ENCODE measurements at regions not wholly inside any gene's neighbourhood (a gene's known extent, or its start where the extent isn't known, plus 50 kb on each side); places are given as distances from the start of the nearest gene placed in this dataset.

DNA sequence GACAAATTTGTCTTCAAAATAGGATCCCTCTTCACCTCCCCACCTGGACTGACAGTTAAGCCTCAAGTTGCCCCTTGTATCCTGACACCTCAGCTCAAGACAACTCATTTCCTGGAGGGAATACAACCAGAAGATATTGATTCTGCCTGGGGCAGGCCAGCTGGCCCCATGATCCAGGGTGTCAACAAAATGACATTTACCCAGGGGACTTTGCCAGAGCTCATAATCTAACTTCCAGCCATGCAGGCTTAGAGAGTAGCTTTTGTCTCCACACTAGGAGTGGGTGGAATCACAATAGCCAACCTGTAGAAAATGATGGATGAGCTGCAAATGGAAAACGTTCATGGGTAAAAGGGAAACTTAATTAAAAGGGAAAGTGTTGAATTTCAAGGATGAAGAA lies 220.1 kb upstream of the DPP10 start:
- in situ Hi-C loops (cut with MboI; ENCODE audit: low sequenced_read_pairs in 4 of 4), result no loop called here
- H3K9me3 ChIP-seq, result no peaks in the 10 kb centered on the region
- TF ChIP-seq CTCF (IDR thresholded peaks at IDR 0.05 in 4 of 5, conservative IDR thresholded peaks at IDR 0.05 in 1 of 5) (no peak), POLR2A (IDR thresholded peaks at IDR 0.05) (no peak)
- H3K27ac ChIP-seq, result no peak overlapping the region
- intact Hi-C loops (cut with DNase I; ENCODE audit: low total_unique reads), result no loop called here
- no peaks in the 10 kb centered on the region for H3K27me3 ChIP-seq
- ATAC-seq, result no peak
- no peaks in the 10 kb centered on the region for H3K4me1 ChIP-seq
- H3K36me3 ChIP-seq, result no peaks in the 10 kb centered on the region
- no peak for DNase-seq
- no peak overlapping the region for H3K4me3 ChIP-seq

DNA sequence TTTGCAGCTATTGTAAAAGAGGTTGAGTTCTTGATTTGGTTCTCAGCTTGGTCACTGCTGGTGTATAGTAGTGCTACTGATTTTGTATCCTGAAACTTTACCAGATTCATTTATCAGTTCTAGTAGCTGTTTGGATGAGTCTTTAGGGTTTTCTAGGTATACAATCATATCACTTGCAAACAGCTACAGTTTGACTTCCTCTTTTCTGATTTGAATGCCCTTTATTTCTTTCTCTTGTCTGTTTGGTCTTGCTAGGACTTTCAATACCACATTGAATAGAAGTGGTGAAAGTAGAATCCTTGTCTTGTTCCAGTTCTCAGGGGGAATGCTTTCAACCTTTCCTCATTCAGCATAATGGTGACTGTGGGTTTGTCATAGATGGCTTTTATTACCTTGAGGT lies 210.5 kb upstream of the DPP10 start:
- H3K27ac ChIP-seq, result no peak overlapping the region
- intact Hi-C loops (cut with DNase I; ENCODE audit: low total_unique reads), result no loop called here
- no peak overlapping the region for H3K4me3 ChIP-seq
- H3K9me3 ChIP-seq, result no peaks in the 10 kb centered on the region
- DNase-seq (no peak), ATAC-seq (no peak)
- TF ChIP-seq CTCF (IDR thresholded peaks at IDR 0.05 in 4 of 5, conservative IDR thresholded peaks at IDR 0.05 in 1 of 5), result no peak
- no peak for TF ChIP-seq POLR2A (IDR thresholded peaks at IDR 0.05)
- H3K4me1 ChIP-seq, result peaks cover 0 to under 1% of the 10 kb centered on the region in 2 donors
- no peaks in the 10 kb centered on the region for H3K27me3 ChIP-seq
- in situ Hi-C loops (cut with MboI; ENCODE audit: low sequenced_read_pairs in 4 of 4), result no loop called here
- no peaks in the 10 kb centered on the region for H3K36me3 ChIP-seq

- Histone ChIP-seq H3K4me3 (no peak overlapping the region), H3K9me3 (no peaks in the 10 kb centered on the region), H3K36me3 (no peaks in the 10 kb centered on the region), H3K27ac (no peak overlapping the region), H3K27me3 (no peaks in the 10 kb centered on the region), H3K4me1 (peaks cover 0 to 6% of the 10 kb centered on the region in 2 donors)
- TF ChIP-seq CTCF (IDR thresholded peaks at IDR 0.05 in 4 of 5, conservative IDR thresholded peaks at IDR 0.05 in 1 of 5) (no peak), POLR2A (IDR thresholded peaks at IDR 0.05) (no peak)
- ATAC-seq (no peak), DNase-seq (no peak)
- in situ Hi-C loops (cut with MboI; ENCODE audit: low sequenced_read_pairs in 4 of 4) (no loop called here), intact Hi-C loops (cut with DNase I; ENCODE audit: low total_unique reads) (no loop called here)
These were observed 205.1 kb upstream of the DPP10 start for GRCh38 chr2:114237331-114237730.

DNA sequence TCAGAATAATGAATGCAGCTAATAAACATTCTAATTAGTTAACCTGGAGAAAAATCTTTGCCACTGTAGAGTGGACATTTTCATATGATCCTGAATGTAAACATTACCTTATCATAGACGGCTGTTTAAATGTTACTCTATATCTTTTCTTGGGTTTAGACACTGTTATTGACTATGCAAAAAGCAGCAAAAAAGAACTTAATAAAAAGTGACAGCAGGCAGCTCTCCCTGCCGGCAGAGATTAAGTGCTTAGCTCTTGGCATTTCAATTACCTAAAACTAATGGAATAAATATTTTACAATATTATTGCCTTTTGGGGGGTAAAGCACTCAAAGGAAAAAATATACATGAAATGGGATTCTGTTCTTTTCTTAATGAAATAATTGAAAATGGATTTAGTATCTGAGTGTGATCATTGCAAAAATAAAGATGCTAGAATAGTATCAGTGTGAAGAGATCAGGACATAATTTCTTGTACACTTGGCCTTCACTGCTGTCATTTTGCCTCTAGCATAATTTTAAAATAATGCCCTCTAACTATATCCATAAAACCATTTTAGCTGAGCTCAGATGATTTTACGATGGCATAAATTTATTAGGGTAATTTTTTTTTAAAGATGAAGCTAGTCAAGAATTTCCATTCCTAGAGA lies 203.4 kb upstream of the DPP10 start:
- Histone ChIP-seq H3K9me3 (no peaks in the 10 kb centered on the region), H3K27ac (no peak overlapping the region), H3K27me3 (no peaks in the 10 kb centered on the region), H3K4me3 (no peak overlapping the region), H3K36me3 (no peaks in the 10 kb centered on the region), H3K4me1 (peaks cover 0 to 6% of the 10 kb centered on the region in 2 donors)
- intact Hi-C loops (cut with DNase I; ENCODE audit: low total_unique reads), result no loop called here
- TF ChIP-seq POLR2A (IDR thresholded peaks at IDR 0.05) (no peak), CTCF (IDR thresholded peaks at IDR 0.05 in 4 of 5, conservative IDR thresholded peaks at IDR 0.05 in 1 of 5) (no peak)
- in situ Hi-C loops (cut with MboI; ENCODE audit: low sequenced_read_pairs in 4 of 4), result no loop called here
- DNase-seq (no peak), ATAC-seq (no peak)

DNA sequence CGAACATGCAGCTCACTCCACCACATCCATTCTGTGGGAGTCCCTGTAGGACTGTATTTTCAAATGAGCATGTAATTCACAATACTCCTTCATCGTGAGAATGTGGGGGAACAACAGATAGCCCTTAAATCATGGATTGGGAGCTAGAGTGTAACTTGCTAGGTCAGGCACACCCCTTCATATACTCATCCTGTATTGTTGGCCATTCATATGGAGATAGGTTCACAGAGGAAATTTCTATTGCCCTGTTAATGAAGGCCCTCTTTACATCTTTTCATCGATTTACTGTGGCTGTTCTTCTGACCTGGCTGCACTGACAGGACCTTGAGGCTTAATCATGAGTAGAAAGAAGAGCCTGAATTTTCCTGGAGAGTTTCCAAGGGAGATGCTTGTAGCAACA lies 193.8 kb upstream of the DPP10 start:
- intact Hi-C loops (cut with DNase I; ENCODE audit: low total_unique reads) (no loop called here), in situ Hi-C loops (cut with MboI; ENCODE audit: low sequenced_read_pairs in 4 of 4) (no loop called here)
- no peak for DNase-seq
- ATAC-seq, result no peak
- Histone ChIP-seq H3K27ac (no peak overlapping the region), H3K4me1 (no peaks in the 10 kb centered on the region), H3K27me3 (no peaks in the 10 kb centered on the region), H3K36me3 (no peaks in the 10 kb centered on the region), H3K4me3 (no peak overlapping the region), H3K9me3 (no peaks in the 10 kb centered on the region)
- TF ChIP-seq CTCF (IDR thresholded peaks at IDR 0.05 in 4 of 5, conservative IDR thresholded peaks at IDR 0.05 in 1 of 5), result no peak
- no peak for TF ChIP-seq POLR2A (IDR thresholded peaks at IDR 0.05)

Measured in gastrocnemius medialis (tissue), 4 donors.